ENCODE measurements at regions not wholly inside any gene's neighbourhood (a gene's known extent, or its start where the extent isn't known, plus 50 kb on each side); places are given as distances from the start of the nearest gene placed in this dataset.

- Histone ChIP-seq H3K4me3 (replicated peaks in 1 of 4; ENCODE audit: control extremely low read depth in 1 of 4, insufficient read depth in 1 of 4, low read depth in 3 of 4, low read length in 4 of 4) (no peak overlapping the region), H2AFZ (ENCODE audit: low read length) (no peak overlapping the region), H3K27ac (ENCODE audit: insufficient read depth, low read length) (no peak overlapping the region), H3K36me3 (ENCODE audit: control insufficient read depth, insufficient read depth, low read length) (no peaks in the 10 kb centered on the region), H3K4me1 (ENCODE audit: control insufficient read depth, extremely low read depth, insufficient read depth, low read length) (no peaks in the 10 kb centered on the region), H3K27me3 (ENCODE audit: control insufficient read depth, insufficient read depth, low read length) (no peaks in the 10 kb centered on the region), H4K20me1 (ENCODE audit: control insufficient read depth, extremely low read depth, insufficient read depth, low read length) (no peaks in the 10 kb centered on the region), H3K4me2 (ENCODE audit: extremely low read depth, insufficient read depth, low read length) (no peak overlapping the region), H3K9ac (ENCODE audit: insufficient read depth, low read length) (no peak overlapping the region), H3K79me2 (ENCODE audit: control insufficient read depth, insufficient read depth, low read length) (no peaks in the 10 kb centered on the region), H3K9me3 (ENCODE audit: control insufficient read depth, insufficient read depth, low read depth, low read length) (no peaks in the 10 kb centered on the region)
- TF ChIP-seq EZH2 (IDR thresholded peaks at IDR 0.05; ENCODE audit: low read length, missing control alignments) (no peak), CTCF (conservative IDR thresholded peaks at IDR 0.05 in 1 of 2, IDR thresholded peaks at IDR 0.05 in 1 of 2; ENCODE audit: low read depth in 1 of 2, low read length in 2 of 2) (no peak)
- no peak for DNase-seq (ENCODE audit: low read depth in 2 of 2)
Observed at GRCh38 chr10:42960991-42961795, 115.7 kb upstream of the RET start.

- DNase-seq (ENCODE audit: low read depth in 2 of 2), result no peak
- H3K27me3 ChIP-seq (ENCODE audit: control insufficient read depth, insufficient read depth, low read length), result no peaks in the 10 kb centered on the region
- TF ChIP-seq EZH2 (IDR thresholded peaks at IDR 0.05; ENCODE audit: low read length, missing control alignments) (no peak), CTCF (conservative IDR thresholded peaks at IDR 0.05 in 1 of 2, IDR thresholded peaks at IDR 0.05 in 1 of 2; ENCODE audit: low read depth in 1 of 2, low read length in 2 of 2) (no peak)
Observed at GRCh38 chr10:42961796-42962109, 115.1 kb upstream of the RET start.

GRCh38 chr10:42962110-42962901 is 114.6 kb upstream of the RET start:
- no peak overlapping the region for H3K4me2 ChIP-seq (ENCODE audit: extremely low read depth, insufficient read depth, low read length)
- no peaks in the 10 kb centered on the region for H3K27me3 ChIP-seq (ENCODE audit: control insufficient read depth, insufficient read depth, low read length)
- no peak overlapping the region for H3K27ac ChIP-seq (ENCODE audit: insufficient read depth, low read length)
- H3K4me1 ChIP-seq (ENCODE audit: control insufficient read depth, extremely low read depth, insufficient read depth, low read length), result no peaks in the 10 kb centered on the region
- no peaks in the 10 kb centered on the region for H4K20me1 ChIP-seq (ENCODE audit: control insufficient read depth, extremely low read depth, insufficient read depth, low read length)
- no peak overlapping the region for H3K9ac ChIP-seq (ENCODE audit: insufficient read depth, low read length)
- H3K36me3 ChIP-seq (ENCODE audit: control insufficient read depth, insufficient read depth, low read length), result no peaks in the 10 kb centered on the region
- H2AFZ ChIP-seq (ENCODE audit: low read length), result no peak overlapping the region
- H3K79me2 ChIP-seq (ENCODE audit: control insufficient read depth, insufficient read depth, low read length), result no peaks in the 10 kb centered on the region
- TF ChIP-seq EZH2 (IDR thresholded peaks at IDR 0.05; ENCODE audit: low read length, missing control alignments), result no peak
- TF ChIP-seq CTCF (conservative IDR thresholded peaks at IDR 0.05 in 1 of 2, IDR thresholded peaks at IDR 0.05 in 1 of 2; ENCODE audit: low read depth in 1 of 2, low read length in 2 of 2), result no peak
- no peaks in the 10 kb centered on the region for H3K9me3 ChIP-seq (ENCODE audit: control insufficient read depth, insufficient read depth, low read depth, low read length)
- no peak for DNase-seq (ENCODE audit: low read depth in 2 of 2)
- H3K4me3 ChIP-seq (replicated peaks in 1 of 4; ENCODE audit: control extremely low read depth in 1 of 4, insufficient read depth in 1 of 4, low read depth in 3 of 4, low read length in 4 of 4), result no peak overlapping the region

More at GRCh38 chr10:42961796-42962109, 115.1 kb upstream of the RET start:
- Histone ChIP-seq H3K9ac (ENCODE audit: insufficient read depth, low read length) (no peak overlapping the region), H3K79me2 (ENCODE audit: control insufficient read depth, insufficient read depth, low read length) (no peaks in the 10 kb centered on the region), H3K36me3 (ENCODE audit: control insufficient read depth, insufficient read depth, low read length) (no peaks in the 10 kb centered on the region), H3K4me2 (ENCODE audit: extremely low read depth, insufficient read depth, low read length) (no peak overlapping the region), H3K27ac (ENCODE audit: insufficient read depth, low read length) (no peak overlapping the region), H4K20me1 (ENCODE audit: control insufficient read depth, extremely low read depth, insufficient read depth, low read length) (no peaks in the 10 kb centered on the region), H3K4me1 (ENCODE audit: control insufficient read depth, extremely low read depth, insufficient read depth, low read length) (no peaks in the 10 kb centered on the region), H3K9me3 (ENCODE audit: control insufficient read depth, insufficient read depth, low read depth, low read length) (no peaks in the 10 kb centered on the region), H2AFZ (ENCODE audit: low read length) (no peak overlapping the region), H3K4me3 (replicated peaks in 1 of 4; ENCODE audit: control extremely low read depth in 1 of 4, insufficient read depth in 1 of 4, low read depth in 3 of 4, low read length in 4 of 4) (no peak overlapping the region)
